Activated T-cell treated with anti-CD3 and anti-CD28 coated beads, Interleukin-2, amount 50 U/mL, for 48 hours (primary cell): ENCODE measurements at regions not wholly inside any gene's neighbourhood (a gene's known extent, or its start where the extent isn't known, plus 50 kb on each side); places are given as distances from the start of the nearest gene placed in this dataset.
"Not testable (repeated sequence)": the region's sequence is repeated elsewhere in the genome, so short reads cannot be mapped to it uniquely, and the experiment has no call there.

Experiments used
- DNase-seq, 2 experiments: peaks; one replicate each; pipeline ENCODE4 v3.0.0-alpha.2; 2020

GRCh38 chr5:30455484-30455883 lies 738.0 kb upstream of the CDH6 start:
- not testable (repeated sequence) for DNase-seq

- no peak for DNase-seq
Observed at GRCh38 chr5:30453168-30453567, 740.3 kb upstream of the CDH6 start.

GRCh38 chr5:30450153-30450552 lies 743.3 kb upstream of the CDH6 start:
- no peak for DNase-seq

GRCh38 chr5:30447431-30447830 lies 746.1 kb upstream of the CDH6 start:
- no peak for DNase-seq

- DNase-seq = no peak
Observed at GRCh38 chr5:30446456-30446855, 747.0 kb upstream of the CDH6 start.

- no peak for DNase-seq
Observed at GRCh38 chr5:30438785-30439184, 754.7 kb upstream of the CDH6 start.

GRCh38 chr5:30436691-30437090 lies 756.8 kb upstream of the CDH6 start:
- no peak for DNase-seq

GRCh38 chr5:30428866-30429407 lies 764.5 kb upstream of the CDH6 start:
- not testable (repeated sequence) for DNase-seq

- no peak for DNase-seq
Observed at GRCh38 chr5:30414078-30414477, 779.4 kb upstream of the CDH6 start.

- no peak for DNase-seq
Observed at GRCh38 chr5:30413540-30413939, 779.9 kb upstream of the CDH6 start.

- no peak for DNase-seq
Observed at GRCh38 chr5:30405821-30406220, 787.7 kb upstream of the CDH6 start.

GRCh38 chr5:30401479-30402058 lies 791.9 kb upstream of the CDH6 start:
- DNase-seq = peak in 1 of 2 experiments; percentile 11

- DNase-seq = no peak
Observed at GRCh38 chr5:30398423-30398822, 795.1 kb upstream of the CDH6 start.

- no peak for DNase-seq
Observed at GRCh38 chr5:30392897-30393296, 800.6 kb upstream of the CDH6 start.

- DNase-seq = no peak
Observed at GRCh38 chr5:30390095-30390494, 803.4 kb upstream of the CDH6 start.

- no peak for DNase-seq
Observed at GRCh38 chr5:30387974-30388632, 805.4 kb upstream of the CDH6 start.

GRCh38 chr5:30385754-30386153 lies 807.7 kb upstream of the CDH6 start:
- no peak for DNase-seq

- no peak for DNase-seq
Observed at GRCh38 chr5:30384171-30384570, 809.3 kb upstream of the CDH6 start.

GRCh38 chr5:30380228-30380627 lies 813.3 kb upstream of the CDH6 start:
- no peak for DNase-seq

- DNase-seq = no peak
Observed at GRCh38 chr5:30376848-30377247, 816.6 kb upstream of the CDH6 start.

GRCh38 chr5:30368064-30368463 lies 825.4 kb upstream of the CDH6 start:
- DNase-seq = no peak

- not testable (repeated sequence) for DNase-seq
Observed at GRCh38 chr5:30365031-30365430, 828.5 kb upstream of the CDH6 start.

- no peak for DNase-seq
Observed at GRCh38 chr5:30357371-30357770, 836.1 kb upstream of the CDH6 start.

- DNase-seq = no peak
Observed at GRCh38 chr5:30355675-30356074, 837.8 kb upstream of the CDH6 start.

GRCh38 chr5:30347858-30348257 lies 845.6 kb upstream of the CDH6 start:
- no peak for DNase-seq
